HepG2 (cell line): ENCODE measurements at regions not wholly inside any gene's neighbourhood (a gene's known extent, or its start where the extent isn't known, plus 50 kb on each side); places are given as distances from the start of the nearest gene placed in this dataset.

Source experiments
- ARID5B ChIP-seq: IDR thresholded peaks from 2 replicates; pipeline ENCODE4 v1.4.0; 2020; ENCODE audit warnings: mild to moderate bottlenecking, missing genetic modification reagents
- CENPX ChIP-seq: sonication (generic); formaldehyde crosslinking; IDR thresholded peaks from 2 replicates; pipeline ENCODE4 v1.9.0; 2021; ENCODE audit warnings: mild to moderate bottlenecking, missing genetic modification reagents, moderate library complexity
- ELF3 ChIP-seq: IDR thresholded peaks from 2 replicates; pipeline ENCODE4 v1.6.1; 2016; ENCODE audit warnings: missing genetic modification reagents, missing compliant biosample characterization
- ERF ChIP-seq: IDR thresholded peaks from 2 replicates; pipeline ENCODE4 v1.6.1; 2018; ENCODE audit warnings: missing biosample characterization, missing genetic modification reagents
- FOXJ3 ChIP-seq: sonication (generic); formaldehyde crosslinking; IDR thresholded peaks from 2 replicates; pipeline ENCODE4 v1.4.0; 2020; ENCODE audit warnings: missing genetic modification reagents, mild to moderate bottlenecking, borderline replicate concordance
- JUNB ChIP-seq: sonication (generic); formaldehyde crosslinking; IDR thresholded peaks from 2 replicates; pipeline ENCODE4 v1.8.0; 2022; ENCODE audit warnings: missing genetic modification reagents, mild to moderate bottlenecking, borderline replicate concordance
- MAX ChIP-seq: IDR thresholded peaks from 2 replicates; pipeline ENCODE4 v1.6.1; 2012; ENCODE audit warnings: inconsistent platforms
- MEF2D ChIP-seq: sonication (generic); formaldehyde crosslinking; IDR thresholded peaks from 2 replicates; pipeline ENCODE4 v1.5.1; 2020; ENCODE audit warnings: mild to moderate bottlenecking, missing genetic modification reagents
- NFE2L2 ChIP-seq: fragments of 150-350 bp; IDR thresholded peaks from 2 replicates; pipeline ENCODE4 v1.6.1; 2014; ENCODE audit warnings: low read length
- RARG ChIP-seq: sonication (generic); formaldehyde crosslinking; IDR thresholded peaks from 2 replicates; pipeline ENCODE4 v1.4.0; 2020; ENCODE audit warnings: low read depth, mild to moderate bottlenecking, missing genetic modification reagents
- THAP11 ChIP-seq: IDR thresholded peaks from 2 replicates; pipeline ENCODE4 v1.6.1; 2016; ENCODE audit warnings: missing biosample characterization, missing genetic modification reagents
- USF2 ChIP-seq, 2 experiments: sonication (generic) in 1 of 2; formaldehyde crosslinking in 1 of 2; IDR thresholded peaks; 2 replicates each; pipeline versions ENCODE4 v1.5.1 to v1.6.1; 2011 to 2020; ENCODE audit warnings: borderline replicate concordance in 1 of 2, low read depth in 1 of 2, low read length in 1 of 2, mild to moderate bottlenecking in 1 of 2, missing genetic modification reagents in 1 of 2, moderate library complexity in 1 of 2
- ZBTB34 ChIP-seq: sonication (generic); formaldehyde crosslinking; IDR thresholded peaks from 2 replicates; pipeline ENCODE4 v1.8.0; 2022; ENCODE audit warnings: mild to moderate bottlenecking, missing genetic modification reagents
- ZFP62 ChIP-seq: sonication (generic); formaldehyde crosslinking; IDR thresholded peaks from 2 replicates; pipeline ENCODE4 v1.4.0; 2020; ENCODE audit warnings: missing genetic modification reagents
- ZMAT3 ChIP-seq: sonication (generic); formaldehyde crosslinking; conservative IDR thresholded peaks from 2 replicates; pipeline ENCODE4 v1.7.0; 2021; ENCODE audit warnings: missing genetic modification reagents
- ZNF20 ChIP-seq: sonication (generic); formaldehyde crosslinking; IDR thresholded peaks from 2 replicates; pipeline ENCODE4 v1.4.0; 2020; ENCODE audit warnings: mild to moderate bottlenecking, moderate library complexity, missing genetic modification reagents
- ZNF264 ChIP-seq: sonication (generic); formaldehyde crosslinking; IDR thresholded peaks from 2 replicates; pipeline ENCODE4 v1.4.0; 2020; ENCODE audit warnings: missing genetic modification reagents
- ZNF367 ChIP-seq: sonication (generic); formaldehyde crosslinking; IDR thresholded peaks from 2 replicates; pipeline ENCODE4 v1.4.0; 2020; ENCODE audit warnings: missing genetic modification reagents, borderline replicate concordance
- ZNF710 ChIP-seq: sonication (generic); formaldehyde crosslinking; IDR thresholded peaks from 2 replicates; pipeline ENCODE4 v1.5.0; 2020; ENCODE audit warnings: mild to moderate bottlenecking, missing genetic modification reagents, borderline replicate concordance
- ZNF775 ChIP-seq: sonication (generic); formaldehyde crosslinking; IDR thresholded peaks from 2 replicates; pipeline ENCODE4 v1.4.0; 2020; ENCODE audit warnings: missing genetic modification reagents, mild to moderate bottlenecking, moderate library complexity, borderline replicate concordance

GRCh38 chr10:33832124-33832787 lies 497.8 kb upstream of the NRP1 start (continued):
- TF ChIP-seq CENPX: no peak
- TF ChIP-seq ERF (CRISPR knock-in tag): no peak
- TF ChIP-seq THAP11 (CRISPR knock-in tag): no peak
- TF ChIP-seq ZBTB34 (CRISPR knock-in tag): no peak
- TF ChIP-seq MEF2D (CRISPR knock-in tag): no peak
- TF ChIP-seq RARG (CRISPR knock-in tag): no peak
- no peak for TF ChIP-seq MAX
- TF ChIP-seq ZMAT3 (CRISPR knock-in tag): no peak
- TF ChIP-seq ZNF20: no peak
- no peak for TF ChIP-seq JUNB (CRISPR knock-in tag)
- TF ChIP-seq ZNF264: no peak
- peak; percentile 18; the same call in 1 of the 2 replicates for TF ChIP-seq NFE2L2
- TF ChIP-seq USF2 (IDR thresholded peaks at IDR 0.05; ENCODE audit: low read depth, low read length): no peak
- TF ChIP-seq USF2 (CRISPR knock-in tag; IDR thresholded peaks at IDR 0.05; ENCODE audit: borderline replicate concordance): no peak
- peak; percentile 98 for TF ChIP-seq ZNF710
- peak; percentile 71; the same call in 1 of the 2 replicates for TF ChIP-seq FOXJ3 (CRISPR knock-in tag)
- TF ChIP-seq ELF3 (CRISPR knock-in tag): 0 out of 2 replicates have a peak, but pooled peaks have one; percentile 27
- no peak for TF ChIP-seq ZNF367 (CRISPR knock-in tag)
- peak; percentile 74 for TF ChIP-seq ARID5B (CRISPR knock-in tag)
- no peak for TF ChIP-seq ZNF775
- no peak for TF ChIP-seq ZFP62 (CRISPR knock-in tag)
